Kidney tubule cell (primary cell): ENCODE measurements at regions not wholly inside any gene's neighbourhood (a gene's known extent, or its start where the extent isn't known, plus 50 kb on each side); places are given as distances from the start of the nearest gene placed in this dataset.

Experiments
- DNase-seq: peaks from one replicate; pipeline ENCODE4 v3.0.0-alpha.2; 2018; ENCODE audit warnings: low spot score

DNA sequence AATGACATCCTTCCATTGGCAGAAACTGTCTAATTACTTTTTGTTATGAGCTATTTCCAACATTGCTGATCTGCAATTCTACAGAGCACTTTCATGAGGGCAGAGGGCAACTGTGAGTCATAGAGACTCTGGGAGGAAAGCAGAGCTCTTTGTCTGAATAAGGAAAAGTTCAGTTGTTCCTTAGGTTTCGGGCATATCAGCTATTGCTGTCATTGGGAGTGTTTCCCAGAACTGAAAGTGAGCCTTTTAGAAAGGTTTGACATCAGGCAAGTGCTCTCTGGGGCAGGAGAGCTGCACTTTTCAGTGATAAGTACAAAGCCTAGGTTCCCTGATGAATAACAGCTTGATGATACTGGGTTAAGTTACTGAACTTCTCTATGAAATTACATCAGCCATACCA, 119.2 kb upstream of the EDNRA start:
- DNase-seq, result peak; percentile 81

GRCh38 chr4:147362938-147363337, 118.0 kb upstream of the EDNRA start:
- DNase-seq, result peak; percentile 21

- DNase-seq, result no peak
Observed at GRCh38 chr4:147363514-147363913, 117.4 kb upstream of the EDNRA start.

GRCh38 chr4:147365396-147365795, 115.5 kb upstream of the EDNRA start:
- no peak for DNase-seq

DNA sequence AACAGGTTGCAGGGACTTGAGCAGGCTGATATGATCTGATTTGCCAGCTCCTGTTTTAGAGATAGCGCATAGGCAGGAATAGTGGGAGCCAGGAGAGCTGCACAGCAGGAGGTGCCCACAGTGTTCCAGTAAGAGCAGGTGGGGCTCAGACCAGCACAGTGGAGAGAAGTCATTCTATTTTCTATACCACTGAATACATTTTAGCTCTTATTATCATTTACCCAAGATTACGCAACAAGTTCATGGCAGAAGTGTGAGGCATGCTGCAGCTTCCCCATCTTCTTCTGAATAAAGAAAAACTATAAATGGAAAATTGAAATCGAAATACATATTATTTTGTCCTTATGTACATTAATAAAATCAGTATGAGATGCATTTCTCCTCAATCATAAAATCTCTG, 114.7 kb upstream of the EDNRA start:
- DNase-seq, result no peak

DNA sequence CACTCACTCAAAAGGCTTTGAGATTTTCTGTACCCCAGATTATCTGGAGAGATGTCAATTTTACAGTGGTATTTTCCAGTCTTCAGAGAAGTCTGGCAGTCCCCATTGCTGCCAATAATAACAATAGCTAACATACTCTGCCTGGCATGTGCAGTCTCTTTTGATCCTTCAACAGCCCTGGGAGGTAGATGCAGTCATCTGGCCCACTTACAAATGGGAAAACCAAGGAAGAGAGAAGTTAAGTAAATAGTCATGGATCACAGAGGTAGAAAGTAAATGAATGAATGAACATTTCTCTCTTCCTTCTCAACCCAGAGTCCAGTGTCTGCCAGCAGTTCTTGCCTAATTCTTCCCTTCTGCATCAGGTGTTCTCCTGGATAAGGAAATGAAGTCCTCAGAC, 113.0 kb upstream of the EDNRA start:
- peak; percentile 62 for DNase-seq

DNA sequence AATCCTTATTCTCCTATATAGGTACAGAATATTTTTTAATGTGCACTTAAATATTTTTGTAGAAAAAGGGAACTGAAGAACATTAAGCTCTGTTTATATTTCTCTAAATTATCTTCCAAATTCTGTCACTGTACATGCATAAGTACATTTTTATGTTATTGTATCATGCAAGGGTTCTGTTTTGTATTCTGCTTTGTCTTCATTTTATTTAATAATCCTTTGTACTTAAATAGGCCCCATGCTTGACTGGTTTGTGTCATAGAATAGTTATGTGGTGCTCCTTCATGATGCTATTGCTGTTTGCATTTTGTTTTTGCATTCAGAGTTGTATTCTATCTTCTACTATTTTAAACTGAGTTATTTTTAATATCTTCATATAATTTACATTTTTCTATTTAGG, 111.9 kb upstream of the EDNRA start:
- peak; percentile 67 for DNase-seq

GRCh38 chr4:147370473-147370872, 110.4 kb upstream of the EDNRA start:
- DNase-seq, result peak; percentile 57

DNA sequence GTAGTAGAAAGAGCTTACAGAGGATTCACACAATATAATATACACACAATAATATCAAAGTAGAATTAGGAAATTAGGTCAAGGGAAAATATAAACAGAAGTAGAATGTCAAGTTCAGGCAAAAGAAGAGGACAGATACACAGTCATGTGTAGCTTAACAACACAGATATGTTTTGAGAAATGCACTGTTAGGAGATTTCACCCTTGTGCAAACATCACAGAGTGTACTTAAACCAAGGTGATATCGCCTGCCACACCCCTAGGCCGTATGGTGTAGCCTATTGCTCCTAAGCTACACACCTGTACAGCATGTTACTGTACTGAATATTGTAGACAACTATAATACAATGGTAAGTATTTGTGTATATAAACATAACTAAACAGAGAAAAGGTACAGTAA, 110.0 kb upstream of the EDNRA start:
- no peak for DNase-seq

GRCh38 chr4:147371661-147372060, 109.2 kb upstream of the EDNRA start:
- DNase-seq, result peak; percentile 91

GRCh38 chr4:147378780-147379179, 102.1 kb upstream of the EDNRA start:
- peak; percentile 48 for DNase-seq

DNA sequence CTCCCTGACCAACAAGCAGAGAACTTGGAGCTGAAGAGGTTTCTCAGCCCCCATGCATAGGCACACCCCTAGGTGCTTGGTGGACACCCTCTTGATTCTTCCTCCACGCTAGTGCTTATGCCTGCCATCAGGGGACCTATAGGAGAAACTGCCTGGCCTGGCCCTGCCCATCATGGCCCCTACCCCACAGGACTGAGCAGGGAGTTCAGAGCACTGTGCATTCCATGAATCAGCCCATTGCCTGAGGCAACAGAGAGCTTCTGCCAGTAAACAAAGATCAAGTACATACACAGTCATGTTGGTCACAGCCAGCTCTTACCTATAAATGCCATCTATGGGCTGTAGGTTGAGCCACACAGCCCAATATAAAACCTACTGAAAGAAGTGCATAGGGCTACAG, 99.1 kb upstream of the EDNRA start:
- no peak for DNase-seq

- DNase-seq, result peak; percentile 35
Observed at GRCh38 chr4:147388018-147388417, 92.9 kb upstream of the EDNRA start.

- DNase-seq, result no peak
Observed at GRCh38 chr4:147396105-147396504, 84.8 kb upstream of the EDNRA start.

- no peak for DNase-seq
Observed at GRCh38 chr4:147398556-147398955, 82.3 kb upstream of the EDNRA start.

DNA sequence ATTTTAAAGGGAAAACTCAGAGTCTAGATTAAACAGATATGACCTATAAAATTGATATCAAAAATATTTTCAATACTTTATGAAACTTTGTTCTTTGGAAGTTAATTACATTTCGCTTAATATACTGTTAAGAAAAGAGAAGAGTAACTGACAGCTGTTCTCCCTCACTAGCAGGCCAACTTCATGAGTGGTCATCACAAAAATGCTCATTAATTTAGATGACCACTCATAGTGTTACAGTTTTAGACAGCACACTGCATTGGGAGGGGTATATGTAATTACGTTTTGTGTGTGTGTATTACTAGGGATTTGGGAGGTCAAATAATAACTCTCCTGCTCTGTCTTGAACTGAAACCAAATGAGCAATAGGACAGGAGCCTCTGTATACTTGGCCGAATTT, 80.2 kb upstream of the EDNRA start:
- DNase-seq, result no peak

DNA sequence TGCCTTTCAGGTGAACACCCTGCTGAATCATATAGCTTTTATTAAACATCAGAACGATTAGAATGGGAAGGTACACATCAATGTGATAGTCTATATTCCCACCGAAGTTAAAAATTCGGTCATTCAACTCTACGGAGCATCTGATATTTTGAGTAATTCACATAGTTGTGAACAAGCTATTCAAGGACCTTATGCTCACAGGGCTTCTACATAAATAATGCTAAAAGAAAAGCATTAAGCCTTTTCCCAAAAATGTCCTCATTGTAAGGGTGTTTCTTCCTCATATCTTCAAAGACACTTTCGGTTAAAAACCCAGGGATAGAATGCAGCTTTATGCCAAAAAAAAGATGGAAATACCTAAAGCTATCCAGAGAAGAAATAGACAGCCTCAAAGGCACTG, 79.7 kb upstream of the EDNRA start:
- no peak for DNase-seq

DNA sequence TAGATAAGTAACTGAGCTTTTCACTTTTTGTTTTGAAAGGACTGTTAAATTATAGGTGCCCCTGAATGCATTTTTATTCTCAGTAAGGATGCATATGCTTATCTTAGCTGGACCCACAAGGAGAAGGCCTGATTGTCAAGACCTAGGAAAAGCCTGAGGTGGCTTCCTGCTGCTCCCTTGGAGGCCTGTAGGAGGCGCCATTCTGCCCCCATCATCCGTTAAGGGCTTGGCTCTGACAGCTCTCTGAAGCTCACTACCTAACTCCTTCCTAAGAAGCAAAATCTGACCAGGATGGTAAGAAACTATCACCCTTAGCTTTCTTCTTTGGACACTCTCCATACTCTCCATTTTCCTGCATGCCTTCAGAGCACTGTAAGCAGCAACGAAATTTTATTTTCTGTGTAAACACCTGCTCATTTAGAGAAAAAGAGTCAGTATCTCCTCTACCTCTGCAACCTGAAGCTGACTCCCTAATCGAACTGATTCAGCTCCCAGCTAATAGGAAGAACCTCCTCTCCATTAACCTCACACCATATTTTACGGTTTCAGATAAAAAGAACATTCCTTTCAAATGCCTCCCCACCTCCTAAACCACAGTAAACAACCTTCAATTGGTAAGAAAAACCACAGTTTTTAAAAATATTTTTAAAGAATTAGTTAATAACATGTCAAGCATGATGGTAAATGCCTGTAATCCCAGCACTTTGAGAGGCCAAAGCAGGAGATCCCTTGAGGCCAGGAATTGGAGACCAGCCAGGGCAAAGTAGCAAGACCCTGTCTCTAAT, 73.4 kb upstream of the EDNRA start:
- DNase-seq, result no peak

- DNase-seq, result no peak
Observed at GRCh38 chr4:147408189-147408588, 72.7 kb upstream of the EDNRA start.

DNA sequence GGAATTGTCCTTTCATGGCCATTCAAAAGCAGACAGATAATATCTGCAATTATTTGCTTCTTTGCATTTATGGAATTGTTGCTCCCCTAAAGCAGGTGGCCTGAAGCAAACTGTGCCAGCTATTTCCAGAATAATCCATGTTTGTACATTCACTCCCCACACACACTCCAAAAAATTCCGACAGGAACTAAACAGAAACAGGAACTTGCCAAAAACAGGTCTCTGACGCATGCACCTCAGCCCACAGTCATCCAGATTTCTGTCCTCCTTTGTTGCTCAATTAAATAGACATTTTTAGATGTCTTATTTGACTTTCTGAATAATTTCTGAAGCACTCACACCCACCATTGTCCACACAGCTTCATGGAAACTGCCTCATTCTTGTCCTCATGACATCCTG, 71.5 kb upstream of the EDNRA start:
- DNase-seq, result no peak

DNA sequence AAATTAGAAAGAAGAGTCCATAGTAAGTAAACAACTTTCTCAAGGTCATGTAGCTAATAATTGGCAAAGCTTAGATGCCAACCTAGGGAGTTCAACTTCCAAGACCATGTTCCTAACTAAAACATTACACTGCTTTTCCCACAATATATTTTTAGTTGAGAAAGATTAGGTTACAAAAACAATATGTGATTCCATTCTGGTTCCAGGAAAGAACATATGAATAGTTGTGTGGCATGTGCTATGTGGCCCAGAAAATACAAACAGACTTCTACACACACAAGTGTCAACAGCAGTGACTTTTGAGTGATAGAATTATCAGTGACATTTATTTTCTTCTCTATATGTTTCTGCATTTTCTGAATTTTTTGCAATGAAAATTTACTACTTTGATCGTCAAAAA, 62.7 kb upstream of the EDNRA start:
- DNase-seq, result no peak

GRCh38 chr4:147421456-147421855, 59.4 kb upstream of the EDNRA start:
- DNase-seq, result no peak

DNA sequence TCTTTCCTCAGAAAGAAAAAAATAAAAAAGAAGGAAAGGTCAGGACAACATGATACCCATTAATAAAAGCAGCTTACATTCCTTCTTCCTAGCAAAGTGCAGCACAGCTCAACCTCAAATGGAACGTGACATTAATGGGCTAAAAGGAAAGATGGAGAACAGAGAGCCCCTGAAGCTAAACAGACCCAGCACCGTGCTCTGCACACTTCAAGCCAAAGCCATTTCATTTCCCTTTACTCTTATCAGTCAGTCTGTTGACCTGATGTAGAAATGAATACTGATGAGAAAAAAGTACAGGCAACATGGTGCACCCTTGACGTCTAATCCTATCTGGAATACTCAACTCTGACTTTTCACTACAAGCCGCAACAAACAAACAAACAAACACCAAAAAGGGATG, 57.7 kb upstream of the EDNRA start:
- no peak for DNase-seq

- DNase-seq, result peak; percentile 26
Observed at GRCh38 chr4:147425019-147425418, 55.9 kb upstream of the EDNRA start.
